Stimulated activated CD4-positive, alpha-beta T cell treated with anti-CD3 and anti-CD28 coated beads, Interleukin-15, amount 100 ng/mL, for 24 hours (primary cell): ENCODE measurements at regions not wholly inside any gene's neighbourhood (a gene's known extent, or its start where the extent isn't known, plus 50 kb on each side); places are given as distances from the start of the nearest gene placed in this dataset.
"Not testable (repeated sequence)": the region's sequence is repeated elsewhere in the genome, so short reads cannot be mapped to it uniquely, and the experiment has no call there.

Experiments
- DNase-seq: peaks from one replicate; pipeline ENCODE4 v3.0.0-alpha.2; 2020

GRCh38 chr10:22875581-22875980 is 52.3 kb upstream of the ARMC3 start:
- no peak for DNase-seq

- DNase-seq = no peak
Measured at GRCh38 chr10:22874189-22874854, 53.5 kb upstream of the ARMC3 start.

GRCh38 chr10:22856444-22857074 is 71.3 kb upstream of the ARMC3 start:
- no peak for DNase-seq

- DNase-seq = no peak
Measured at GRCh38 chr10:22854935-22855421, 72.9 kb upstream of the ARMC3 start.

GRCh38 chr10:22853906-22854447 is 73.9 kb upstream of the ARMC3 start:
- no peak for DNase-seq

- DNase-seq = no peak
Measured at GRCh38 chr10:22852712-22853353, 75.0 kb upstream of the ARMC3 start.

GRCh38 chr10:22851865-22852239 is 76.0 kb upstream of the ARMC3 start:
- DNase-seq = no peak

GRCh38 chr10:22850541-22850940 is 77.3 kb upstream of the ARMC3 start:
- no peak for DNase-seq

- peak; percentile 7 for DNase-seq
Measured at GRCh38 chr10:22849077-22849805, 78.6 kb upstream of the ARMC3 start.

- DNase-seq = no peak
Measured at GRCh38 chr10:22848509-22848908, 79.3 kb upstream of the ARMC3 start.

- no peak for DNase-seq
Measured at GRCh38 chr10:22846294-22846693, 81.6 kb upstream of the ARMC3 start.

- no peak for DNase-seq
Measured at GRCh38 chr10:22839639-22840038, 88.2 kb upstream of the ARMC3 start.

- DNase-seq = no peak
Measured at GRCh38 chr10:22837771-22838170, 90.1 kb upstream of the ARMC3 start.

GRCh38 chr10:22837351-22837750 is 90.5 kb upstream of the ARMC3 start:
- no peak for DNase-seq

- DNase-seq = no peak
Measured at GRCh38 chr10:22834471-22834870, 93.4 kb upstream of the ARMC3 start.

- no peak for DNase-seq
Measured at GRCh38 chr10:22833781-22834180, 94.1 kb upstream of the ARMC3 start.

- DNase-seq = no peak
Measured at GRCh38 chr10:22833353-22833752, 94.5 kb upstream of the ARMC3 start.

- no peak for DNase-seq
Measured at GRCh38 chr10:22832851-22833250, 95.0 kb upstream of the ARMC3 start.

- DNase-seq = no peak
Measured at GRCh38 chr10:22832066-22832602, 95.7 kb upstream of the ARMC3 start.

- DNase-seq = no peak
Measured at GRCh38 chr10:22831586-22831985, 96.3 kb upstream of the ARMC3 start.

- not testable (repeated sequence) for DNase-seq
Measured at GRCh38 chr10:22828712-22829111, 99.1 kb upstream of the ARMC3 start.

- no peak for DNase-seq
Measured at GRCh38 chr10:22825841-22826240, 102.0 kb upstream of the ARMC3 start.

GRCh38 chr10:22824984-22825383 is 102.9 kb upstream of the ARMC3 start:
- no peak for DNase-seq
